Upper lobe of left lung (tissue), 4 donors: ENCODE measurements at regions not wholly inside any gene's neighbourhood (a gene's known extent, or its start where the extent isn't known, plus 50 kb on each side); places are given as distances from the start of the nearest gene placed in this dataset.

Experiments used
- CTCF ChIP-seq, 6 experiments: fragments of 450-650 bp in 4 of 6; fragments of 200-600 bp in 2 of 6; sonication (generic) in 2 of 6; IDR thresholded peaks; one replicate each; pipeline ENCODE4 v1.5.1; 2016 to 2019; ENCODE audit warnings: antibody characterized with exemption in 6 of 6
- POLR2A ChIP-seq, 4 donors: fragments of 450-650 bp; IDR thresholded peaks; one replicate each; pipeline ENCODE4 v1.5.1; 2016 to 2017; ENCODE audit warnings: antibody characterized with exemption in 4 of 4, mild to moderate bottlenecking in 2 of 4
- POLR2AphosphoS5 ChIP-seq, 2 donors: sonication (generic); formaldehyde crosslinking; IDR thresholded peaks; one replicate each; pipeline ENCODE4 v1.5.1; 2017; ENCODE audit warnings: antibody characterized with exemption in 2 of 2

GRCh38 chr17:54015734-54016133 lies 193.0 kb downstream of the KIF2B start:
- TF ChIP-seq POLR2A (IDR thresholded peaks at IDR 0.05), result no peak
- no peak for TF ChIP-seq CTCF (IDR thresholded peaks at IDR 0.05)
- TF ChIP-seq POLR2AphosphoS5 (IDR thresholded peaks at IDR 0.05), result no peak
